PFSK-1 (cell line): ENCODE measurements at regions not wholly inside any gene's neighbourhood (a gene's known extent, or its start where the extent isn't known, plus 50 kb on each side); places are given as distances from the start of the nearest gene placed in this dataset.

Experiments
- FOXP2 ChIP-seq: optimal IDR thresholded peaks from 2 replicates; pipeline ENCODE3; 2011; ENCODE audit warnings: borderline replicate concordance, control low read depth, inconsistent platforms; ENCODE audit not compliant: insufficient read depth; ENCODE audit errors: extremely low read length, extremely low read depth
- POLR2AphosphoS5 ChIP-seq: IDR thresholded peaks from 2 replicates; pipeline ENCODE4 v1.6.1; 2012; ENCODE audit warnings: low read depth, mild to moderate bottlenecking, control low read depth, low read length, moderate library complexity
- REST ChIP-seq, 2 experiments: IDR thresholded peaks; 2 replicates each; pipeline versions ENCODE4 v1.6.1 to v1.8.0; 2011 to 2012; ENCODE audit warnings: low read depth in 2 of 2, low read length in 2 of 2, control low read depth in 1 of 2, inconsistent platforms in 1 of 2, mild to moderate bottlenecking in 1 of 2, moderate library complexity in 1 of 2; ENCODE audit not compliant: insufficient read depth in 1 of 2
- SIN3A ChIP-seq: IDR thresholded peaks from 2 replicates; pipeline ENCODE4 v1.6.1; 2012; ENCODE audit warnings: mild to moderate bottlenecking, low read length, moderate library complexity, borderline replicate concordance; ENCODE audit not compliant: insufficient read depth
- TAF1 ChIP-seq: IDR thresholded peaks from 2 replicates; pipeline ENCODE4 v1.6.1; 2012; ENCODE audit warnings: low read length, control low read depth, borderline replicate concordance; ENCODE audit not compliant: insufficient read depth

DNA sequence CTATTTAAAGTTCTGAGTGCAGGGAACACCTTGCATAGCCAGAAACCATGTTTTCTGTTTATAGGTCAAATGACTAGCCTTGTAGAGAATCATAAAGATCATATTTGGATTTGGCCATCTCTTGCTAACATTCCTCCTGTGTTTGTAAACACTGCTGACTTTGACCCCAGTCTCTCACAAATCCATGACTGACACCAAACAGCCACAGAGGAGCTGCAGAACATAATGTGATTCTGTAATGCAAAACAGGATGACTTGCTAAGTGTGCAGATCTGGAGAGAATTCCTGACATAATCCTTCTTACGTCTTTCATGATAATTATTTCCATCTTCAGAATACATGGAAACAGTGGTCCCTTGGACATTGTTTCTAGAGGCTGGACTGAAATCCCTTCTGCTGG is 211.8 kb downstream of the BMP4 start:
- TF ChIP-seq TAF1 (no peak), FOXP2 (no peak), REST (IDR thresholded peaks at IDR 0.05; ENCODE audit: insufficient read depth in 1 of 2, low read depth in 2 of 2, low read length in 2 of 2) (no peak)

DNA sequence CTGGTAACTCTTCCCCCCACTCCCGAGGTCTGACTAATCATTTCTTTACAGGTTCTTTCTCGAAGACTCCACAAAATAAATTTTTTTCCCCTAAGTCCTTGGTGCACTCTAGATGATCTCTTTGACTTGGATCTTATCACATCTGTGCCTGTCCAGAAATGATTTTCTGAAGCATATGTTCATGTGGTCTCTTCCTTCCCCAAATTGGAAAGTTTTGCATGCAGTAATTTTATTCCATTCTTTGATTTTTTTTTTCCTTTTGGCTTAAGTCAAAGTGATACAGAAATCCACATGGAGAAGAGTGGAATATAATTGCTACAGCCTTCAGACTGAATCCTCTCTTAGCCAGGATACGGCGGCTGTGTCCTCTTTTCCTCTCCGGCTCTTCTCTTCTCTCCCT is 213.3 kb downstream of the BMP4 start:
- TF ChIP-seq SIN3A (no peak), TAF1 (no peak), FOXP2 (no peak), POLR2AphosphoS5 (no peak), REST (IDR thresholded peaks at IDR 0.05; ENCODE audit: insufficient read depth in 1 of 2, low read depth in 2 of 2, low read length in 2 of 2) (no peak)

- TF ChIP-seq POLR2AphosphoS5 (no peak), SIN3A (no peak), TAF1 (no peak)
Observed at GRCh38 chr14:53742233-53742620, 214.4 kb downstream of the BMP4 start.

DNA sequence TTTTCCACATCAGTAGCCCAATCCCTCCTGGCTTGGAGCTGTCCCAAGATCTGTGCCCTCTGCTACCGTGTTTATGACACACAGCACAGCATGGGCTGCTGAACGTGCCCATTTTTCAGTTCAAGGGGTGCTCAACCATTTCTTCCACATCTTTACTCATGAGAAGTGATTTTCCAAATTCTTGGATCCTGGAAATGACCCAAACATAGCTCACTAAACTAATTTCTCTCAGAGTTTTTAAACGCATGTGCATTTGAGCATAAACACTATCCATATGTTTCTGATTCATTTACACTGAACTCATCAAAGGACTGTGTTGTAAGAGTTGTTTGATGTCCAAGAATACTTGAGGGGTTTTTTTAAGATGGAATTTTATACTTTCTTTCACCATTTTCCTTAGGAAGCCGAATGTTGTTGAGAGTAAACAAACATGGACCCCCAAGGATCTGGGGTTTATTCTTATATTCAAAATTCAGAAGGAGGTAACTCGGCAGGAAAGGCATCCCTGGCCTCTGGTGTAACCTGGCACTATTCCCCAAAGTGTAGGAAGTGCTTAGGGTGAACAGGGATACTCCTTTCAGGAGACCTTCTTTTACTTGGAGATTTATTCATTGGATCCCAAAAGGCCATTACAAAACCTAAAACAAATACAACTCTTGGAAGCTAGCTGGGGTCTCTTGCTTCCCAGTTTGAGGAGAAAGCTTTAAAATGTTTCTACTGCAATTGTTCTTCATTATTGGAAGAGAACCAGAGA is 215.0 kb downstream of the BMP4 start:
- TF ChIP-seq POLR2AphosphoS5 = no peak

GRCh38 chr14:53740570-53740969 is 216.1 kb downstream of the BMP4 start:
- TF ChIP-seq REST (IDR thresholded peaks at IDR 0.05; ENCODE audit: insufficient read depth in 1 of 2, low read depth in 2 of 2, low read length in 2 of 2) (no peak), FOXP2 (no peak), SIN3A (no peak), TAF1 (no peak), POLR2AphosphoS5 (no peak)

- TF ChIP-seq FOXP2 (no peak), TAF1 (no peak), POLR2AphosphoS5 (no peak), REST (IDR thresholded peaks at IDR 0.05; ENCODE audit: insufficient read depth in 1 of 2, low read depth in 2 of 2, low read length in 2 of 2) (no peak), SIN3A (no peak)
Observed at GRCh38 chr14:53735916-53736315, 220.7 kb downstream of the BMP4 start.
